ENCODE measurements at regions not wholly inside any gene's neighbourhood (a gene's known extent, or its start where the extent isn't known, plus 50 kb on each side); places are given as distances from the start of the nearest gene placed in this dataset.
"Not testable (repeated sequence)": the region's sequence is repeated elsewhere in the genome, so short reads cannot be mapped to it uniquely, and the experiment has no call there.

- Mint-ChIP-seq H3K27ac (no peak overlapping the region), H3K36me3 (ENCODE audit: low read depth) (no peaks in the 10 kb centered on the region), H3K9me3 (peaks cover 6% of the 10 kb centered on the region), H3K4me1 (no peaks in the 10 kb centered on the region), H3K27me3 (no peaks in the 10 kb centered on the region), H3K4me3 (no peak overlapping the region)
- no peak for DNase-seq
- intact Hi-C loops (cut with micrococcal nuclease): no loop called here
These were observed 1033.3 kb upstream of the FLRT2 start for GRCh38 chr14:84496677-84497076.

- H3K27ac Mint-ChIP-seq; H3K27me3 Mint-ChIP-seq; H3K4me1 Mint-ChIP-seq; H3K36me3 Mint-ChIP-seq (ENCODE audit: low read depth); H3K4me3 Mint-ChIP-seq; intact Hi-C loops (cut with micrococcal nuclease); DNase-seq: not testable (repeated sequence)
- H3K9me3 Mint-ChIP-seq: peaks cover 21% of the 10 kb centered on the region
These were observed 1017.1 kb upstream of the FLRT2 start for GRCh38 chr14:84512823-84513222.

- intact Hi-C loops (cut with micrococcal nuclease): no loop called here
- H3K27ac Mint-ChIP-seq: no peak overlapping the region
- no peak for DNase-seq
- H3K4me1 Mint-ChIP-seq: no peaks in the 10 kb centered on the region
- H3K4me3 Mint-ChIP-seq: no peak overlapping the region
- H3K36me3 Mint-ChIP-seq (ENCODE audit: low read depth): no peaks in the 10 kb centered on the region
- peaks cover 3% of the 10 kb centered on the region for H3K9me3 Mint-ChIP-seq
- no peaks in the 10 kb centered on the region for H3K27me3 Mint-ChIP-seq
These were observed 1010.1 kb upstream of the FLRT2 start for GRCh38 chr14:84519836-84520235.

GRCh38 chr14:84520711-84521338 is 1009.1 kb upstream of the FLRT2 start:
- no peaks in the 10 kb centered on the region for H3K36me3 Mint-ChIP-seq (ENCODE audit: low read depth)
- no peak for DNase-seq
- no peaks in the 10 kb centered on the region for H3K27me3 Mint-ChIP-seq
- H3K4me3 Mint-ChIP-seq: no peak overlapping the region
- peaks cover 3% of the 10 kb centered on the region for H3K9me3 Mint-ChIP-seq
- intact Hi-C loops (cut with micrococcal nuclease): no loop called here
- no peak overlapping the region for H3K27ac Mint-ChIP-seq
- no peaks in the 10 kb centered on the region for H3K4me1 Mint-ChIP-seq

- H3K9me3 Mint-ChIP-seq: no peaks in the 10 kb centered on the region
- no peaks in the 10 kb centered on the region for H3K4me1 Mint-ChIP-seq
- intact Hi-C loops (cut with micrococcal nuclease): no loop called here
- H3K36me3 Mint-ChIP-seq (ENCODE audit: low read depth): no peaks in the 10 kb centered on the region
- no peak overlapping the region for H3K27ac Mint-ChIP-seq
- H3K27me3 Mint-ChIP-seq: no peaks in the 10 kb centered on the region
- no peak for DNase-seq
- no peak overlapping the region for H3K4me3 Mint-ChIP-seq
These were observed 1006.2 kb upstream of the FLRT2 start for GRCh38 chr14:84523746-84524145.

- DNase-seq: no peak
- intact Hi-C loops (cut with micrococcal nuclease): no loop called here
- Mint-ChIP-seq H3K27ac (no peak overlapping the region), H3K4me3 (no peak overlapping the region), H3K4me1 (no peaks in the 10 kb centered on the region), H3K27me3 (no peaks in the 10 kb centered on the region), H3K36me3 (ENCODE audit: low read depth) (no peaks in the 10 kb centered on the region), H3K9me3 (no peaks in the 10 kb centered on the region)
These were observed 1002.2 kb upstream of the FLRT2 start for GRCh38 chr14:84527706-84528105.

- Mint-ChIP-seq H3K9me3 (no peaks in the 10 kb centered on the region), H3K4me1 (no peaks in the 10 kb centered on the region), H3K27me3 (no peaks in the 10 kb centered on the region), H3K27ac (no peak overlapping the region), H3K4me3 (no peak overlapping the region), H3K36me3 (ENCODE audit: low read depth) (no peaks in the 10 kb centered on the region)
- intact Hi-C loops (cut with micrococcal nuclease): no loop called here
- no peak for DNase-seq
These were observed 997.9 kb upstream of the FLRT2 start for GRCh38 chr14:84532016-84532415.

GRCh38 chr14:84533181-84533725 is 996.7 kb upstream of the FLRT2 start:
- no peaks in the 10 kb centered on the region for H3K9me3 Mint-ChIP-seq
- H3K36me3 Mint-ChIP-seq (ENCODE audit: low read depth): no peaks in the 10 kb centered on the region
- intact Hi-C loops (cut with micrococcal nuclease): no loop called here
- no peak overlapping the region for H3K4me3 Mint-ChIP-seq
- H3K27ac Mint-ChIP-seq: no peak overlapping the region
- H3K27me3 Mint-ChIP-seq: no peaks in the 10 kb centered on the region
- no peaks in the 10 kb centered on the region for H3K4me1 Mint-ChIP-seq
- no peak for DNase-seq

- intact Hi-C loops (cut with micrococcal nuclease): no loop called here
- no peaks in the 10 kb centered on the region for H3K36me3 Mint-ChIP-seq (ENCODE audit: low read depth)
- H3K27me3 Mint-ChIP-seq: no peaks in the 10 kb centered on the region
These were observed 996.2 kb upstream of the FLRT2 start for GRCh38 chr14:84533791-84534190.

GRCh38 chr14:84535484-84535883 is 994.5 kb upstream of the FLRT2 start:
- Mint-ChIP-seq H3K36me3 (ENCODE audit: low read depth) (no peaks in the 10 kb centered on the region), H3K4me3 (no peak overlapping the region), H3K9me3 (no peaks in the 10 kb centered on the region), H3K4me1 (no peaks in the 10 kb centered on the region), H3K27ac (no peak overlapping the region), H3K27me3 (no peaks in the 10 kb centered on the region)
- intact Hi-C loops (cut with micrococcal nuclease): no loop called here
- DNase-seq: no peak

More at GRCh38 chr14:84533791-84534190, 996.2 kb upstream of the FLRT2 start:
- Mint-ChIP-seq H3K4me3 (no peak overlapping the region), H3K9me3 (no peaks in the 10 kb centered on the region), H3K4me1 (no peaks in the 10 kb centered on the region), H3K27ac (no peak overlapping the region)
- no peak for DNase-seq

- no peak overlapping the region for H3K27ac Mint-ChIP-seq
- no peaks in the 10 kb centered on the region for H3K9me3 Mint-ChIP-seq
These were observed 994.0 kb upstream of the FLRT2 start for GRCh38 chr14:84535976-84536375.

GRCh38 chr14:84541018-84541417 is 988.9 kb upstream of the FLRT2 start:
- H3K4me1 Mint-ChIP-seq: no peaks in the 10 kb centered on the region
- no peak overlapping the region for H3K4me3 Mint-ChIP-seq

More at GRCh38 chr14:84535976-84536375, 994.0 kb upstream of the FLRT2 start:
- DNase-seq: no peak
- Mint-ChIP-seq H3K4me3 (no peak overlapping the region), H3K36me3 (ENCODE audit: low read depth) (no peaks in the 10 kb centered on the region), H3K4me1 (no peaks in the 10 kb centered on the region), H3K27me3 (no peaks in the 10 kb centered on the region)
- intact Hi-C loops (cut with micrococcal nuclease): no loop called here

GRCh38 chr14:84543859-84544258 is 986.1 kb upstream of the FLRT2 start:
- Mint-ChIP-seq H3K4me1 (no peaks in the 10 kb centered on the region), H3K9me3 (no peaks in the 10 kb centered on the region), H3K4me3 (no peak overlapping the region), H3K27me3 (no peaks in the 10 kb centered on the region), H3K36me3 (ENCODE audit: low read depth) (no peaks in the 10 kb centered on the region), H3K27ac (no peak overlapping the region)
- DNase-seq: no peak
- intact Hi-C loops (cut with micrococcal nuclease): no loop called here

More at GRCh38 chr14:84541018-84541417, 988.9 kb upstream of the FLRT2 start:
- Mint-ChIP-seq H3K27ac (no peak overlapping the region), H3K9me3 (no peaks in the 10 kb centered on the region), H3K27me3 (no peaks in the 10 kb centered on the region), H3K36me3 (ENCODE audit: low read depth) (no peaks in the 10 kb centered on the region)
- DNase-seq: no peak
- intact Hi-C loops (cut with micrococcal nuclease): no loop called here

- no peaks in the 10 kb centered on the region for H3K9me3 Mint-ChIP-seq
- DNase-seq: no peak
- no peaks in the 10 kb centered on the region for H3K4me1 Mint-ChIP-seq
- no peaks in the 10 kb centered on the region for H3K27me3 Mint-ChIP-seq
- H3K4me3 Mint-ChIP-seq: no peak overlapping the region
- H3K27ac Mint-ChIP-seq: no peak overlapping the region
- H3K36me3 Mint-ChIP-seq (ENCODE audit: low read depth): no peaks in the 10 kb centered on the region
- intact Hi-C loops (cut with micrococcal nuclease): no loop called here
These were observed 985.3 kb upstream of the FLRT2 start for GRCh38 chr14:84544486-84545131.
